Osteoblast (primary cell): ENCODE measurements at regions not wholly inside any gene's neighbourhood (a gene's known extent, or its start where the extent isn't known, plus 50 kb on each side); places are given as distances from the start of the nearest gene placed in this dataset.

ENCODE experiments used
- DNase-seq: peaks from one replicate; pipeline ENCODE4 v3.0.0; 2011; ENCODE audit warnings: low spot score, mixed read lengths; ENCODE audit not compliant: insufficient read length; ENCODE audit errors: missing footprints
- H2AFZ ChIP-seq: 2 replicates; pipeline ENCODE4 v1.6.0; 2011; ENCODE audit warnings: mild to moderate bottlenecking, low read length
- H3K27ac ChIP-seq: 2 replicates; pipeline ENCODE4 v1.5.1; 2011; ENCODE audit warnings: mild to moderate bottlenecking, low read depth, low read length, moderate library complexity
- H3K27me3 ChIP-seq: 2 replicates; pipeline ENCODE4 v1.6.0; 2012; ENCODE audit warnings: mild to moderate bottlenecking, control low read depth, inconsistent platforms, low read length, moderate library complexity; ENCODE audit not compliant: insufficient read depth
- H3K36me3 ChIP-seq: 2 replicates; pipeline ENCODE4 v1.5.1; 2011; ENCODE audit warnings: mild to moderate bottlenecking, low read length, control low read depth, moderate library complexity; ENCODE audit not compliant: insufficient read depth
- H3K4me1 ChIP-seq: 2 replicates; pipeline ENCODE4 v1.5.1; 2011; ENCODE audit warnings: mild to moderate bottlenecking, low read length, control low read depth, moderate library complexity; ENCODE audit not compliant: insufficient read depth
- H3K4me2 ChIP-seq: 2 replicates; pipeline ENCODE4 v1.6.0; 2011; ENCODE audit warnings: mild to moderate bottlenecking, low read length; ENCODE audit not compliant: insufficient read depth
- H3K4me3 ChIP-seq: fragments of 200-600 bp; sonication (generic); 3 replicates; pipeline ENCODE4 v1.5.1; 2012; ENCODE audit warnings: mild to moderate bottlenecking, low read length, inconsistent platforms; ENCODE audit not compliant: insufficient read depth
- H3K79me2 ChIP-seq: 2 replicates; pipeline ENCODE4 v1.6.0; 2012; ENCODE audit warnings: mild to moderate bottlenecking, low read length, control low read depth, inconsistent platforms; ENCODE audit not compliant: insufficient read depth
- H3K9me3 ChIP-seq: 2 replicates; pipeline ENCODE4 v1.5.1; 2011; ENCODE audit warnings: low read depth, low read length, control low read depth
- H4K20me1 ChIP-seq: 2 replicates; pipeline ENCODE4 v1.6.0; 2012; ENCODE audit warnings: mild to moderate bottlenecking, low read length, control low read depth; ENCODE audit not compliant: insufficient read depth
- CTCF ChIP-seq: IDR thresholded peaks from 2 replicates; pipeline ENCODE4 v1.5.1; 2011; ENCODE audit warnings: mild to moderate bottlenecking, low read depth, low read length, moderate library complexity; ENCODE audit errors: extremely low read depth

- H3K4me1 ChIP-seq, result peaks cover 10% of the 10 kb centered on the region
- H3K79me2 ChIP-seq, result no peaks in the 10 kb centered on the region
- H2AFZ ChIP-seq, result no peak overlapping the region
- H3K4me2 ChIP-seq, result no peak overlapping the region
- H4K20me1 ChIP-seq, result no peaks in the 10 kb centered on the region
- no peaks in the 10 kb centered on the region for H3K27me3 ChIP-seq
- no peak overlapping the region for H3K4me3 ChIP-seq
- H3K27ac ChIP-seq, result no peak overlapping the region
- TF ChIP-seq CTCF, result no peak
- peaks cover 3% of the 10 kb centered on the region for H3K9me3 ChIP-seq
- peak; percentile 15 for DNase-seq
- no peaks in the 10 kb centered on the region for H3K36me3 ChIP-seq
Measured at GRCh38 chr4:122539861-122540465, 80.9 kb downstream of the IL21 start.

GRCh38 chr4:122537388-122538135, 81.0 kb upstream of the IL2 start:
- Histone ChIP-seq H3K4me2 (no peak overlapping the region), H3K4me3 (no peak overlapping the region), H3K27me3 (no peaks in the 10 kb centered on the region), H3K36me3 (no peaks in the 10 kb centered on the region), H4K20me1 (no peaks in the 10 kb centered on the region), H3K4me1 (peaks cover 7% of the 10 kb centered on the region), H3K9me3 (peaks cover 3% of the 10 kb centered on the region), H3K79me2 (no peaks in the 10 kb centered on the region), H3K27ac (no peak overlapping the region), H2AFZ (no peak overlapping the region)
- TF ChIP-seq CTCF, result no peak
- DNase-seq, result no peak

- no peaks in the 10 kb centered on the region for H3K27me3 ChIP-seq
- no peaks in the 10 kb centered on the region for H3K4me1 ChIP-seq
- H3K4me3 ChIP-seq, result no peak overlapping the region
- no peaks in the 10 kb centered on the region for H4K20me1 ChIP-seq
- no peak for DNase-seq
- H3K36me3 ChIP-seq, result no peaks in the 10 kb centered on the region
- no peak overlapping the region for H3K4me2 ChIP-seq
- no peak overlapping the region for H3K27ac ChIP-seq
- no peak overlapping the region for H2AFZ ChIP-seq
- no peaks in the 10 kb centered on the region for H3K79me2 ChIP-seq
- no peak for TF ChIP-seq CTCF
- no peaks in the 10 kb centered on the region for H3K9me3 ChIP-seq
Measured at GRCh38 chr4:122536001-122536400, 79.5 kb upstream of the IL2 start.

GRCh38 chr4:122534776-122535175, 78.3 kb upstream of the IL2 start:
- DNase-seq, result no peak
- Histone ChIP-seq H4K20me1 (no peaks in the 10 kb centered on the region), H3K4me1 (no peaks in the 10 kb centered on the region), H3K27ac (no peak overlapping the region), H3K9me3 (no peaks in the 10 kb centered on the region), H3K36me3 (no peaks in the 10 kb centered on the region), H3K4me2 (no peak overlapping the region), H3K79me2 (no peaks in the 10 kb centered on the region), H2AFZ (no peak overlapping the region), H3K27me3 (no peaks in the 10 kb centered on the region), H3K4me3 (no peak overlapping the region)
- no peak for TF ChIP-seq CTCF
